Suprapubic skin (tissue), 4 donors: ENCODE measurements at regions not wholly inside any gene's neighbourhood (a gene's known extent, or its start where the extent isn't known, plus 50 kb on each side); places are given as distances from the start of the nearest gene placed in this dataset.
A peak's percentile ranks its signal among the peaks of the same experiment; 100 is the strongest.

ENCODE experiments used
- DNase-seq, 2 donors: peaks; one replicate each; pipeline ENCODE4 v3.0.0-alpha.2; 2019; ENCODE audit warnings: low spot score in 2 of 2
- H3K27ac ChIP-seq: fragments of 200-600 bp; sonication (generic); one replicate; pipeline ENCODE4 v1.5.1; 2019
- H3K27me3 ChIP-seq: fragments of 200-600 bp; sonication (generic); one replicate; pipeline ENCODE4 v1.5.1; 2019
- H3K36me3 ChIP-seq: fragments of 200-600 bp; sonication (generic); one replicate; pipeline ENCODE4 v1.5.1; 2019
- H3K4me1 ChIP-seq: fragments of 200-600 bp; sonication (generic); one replicate; pipeline ENCODE4 v1.5.1; 2019
- H3K4me3 ChIP-seq: fragments of 200-600 bp; sonication (generic); one replicate; pipeline ENCODE4 v1.5.1; 2019; ENCODE audit warnings: mild to moderate bottlenecking
- H3K9me3 ChIP-seq: fragments of 200-600 bp; sonication (generic); one replicate; pipeline ENCODE4 v1.5.1; 2019
- CTCF ChIP-seq, 2 donors: fragments of 200-600 bp in 1 of 2; fragments of 450-650 bp in 1 of 2; sonication (generic) in 1 of 2; IDR thresholded peaks; one replicate each; pipeline ENCODE4 v1.5.1; 2016 to 2019; ENCODE audit warnings: antibody characterized with exemption in 2 of 2, mild to moderate bottlenecking in 1 of 2, moderate library complexity in 1 of 2
- EP300 ChIP-seq: sonication (generic); formaldehyde crosslinking; IDR thresholded peaks from one replicate; pipeline ENCODE4 v1.6.1; 2017; ENCODE audit warnings: antibody characterized with exemption
- POLR2A ChIP-seq, 2 donors: fragments of 450-650 bp; IDR thresholded peaks; one replicate each; pipeline ENCODE4 v1.6.1; 2017; ENCODE audit warnings: antibody characterized with exemption in 2 of 2, mild to moderate bottlenecking in 2 of 2, moderate library complexity in 2 of 2
- POLR2AphosphoS5 ChIP-seq, 3 donors: sonication (generic); formaldehyde crosslinking; IDR thresholded peaks; one replicate each; pipeline ENCODE4 v1.6.1; 2017; ENCODE audit warnings: antibody characterized with exemption in 3 of 3
- WGBS: methylation state at CpG from one replicate; pipeline ENCODE4 v1.1.5; 2018; 5-methylcytosine and 5-hydroxymethylcytosine counted together

GRCh38 chr5:111655169-111655924, 101.6 kb downstream of the NREP start:
- DNase-seq: no peak
- Histone ChIP-seq H3K27me3 (no peaks in the 10 kb centered on the region), H3K4me3 (no peak overlapping the region), H3K27ac (no peak overlapping the region), H3K4me1 (no peaks in the 10 kb centered on the region), H3K9me3 (no peaks in the 10 kb centered on the region), H3K36me3 (no peaks in the 10 kb centered on the region)
- TF ChIP-seq CTCF (IDR thresholded peaks at IDR 0.05) (no peak), POLR2AphosphoS5 (IDR thresholded peaks at IDR 0.05) (peak in 1 of 3 donors; percentile 39), POLR2A (IDR thresholded peaks at IDR 0.05) (no peak), EP300 (no peak)
- WGBS: 38% methylated on average over 2 of the region's 2 CpGs

GRCh38 chr5:111653408-111653807, 103.6 kb downstream of the NREP start:
- no peaks in the 10 kb centered on the region for H3K36me3 ChIP-seq
- no peak for DNase-seq
- no peaks in the 10 kb centered on the region for H3K27me3 ChIP-seq
- H3K4me1 ChIP-seq: no peaks in the 10 kb centered on the region
- 94% methylated on average over 6 of the region's 6 CpGs for WGBS
- no peak for TF ChIP-seq POLR2A (IDR thresholded peaks at IDR 0.05)
- TF ChIP-seq CTCF (IDR thresholded peaks at IDR 0.05): no peak
- TF ChIP-seq POLR2AphosphoS5 (IDR thresholded peaks at IDR 0.05): no peak
- H3K27ac ChIP-seq: no peak overlapping the region
- H3K9me3 ChIP-seq: no peaks in the 10 kb centered on the region
- no peak overlapping the region for H3K4me3 ChIP-seq

- no peaks in the 10 kb centered on the region for H3K4me1 ChIP-seq
- DNase-seq: no peak
- no peaks in the 10 kb centered on the region for H3K27me3 ChIP-seq
- no peak overlapping the region for H3K27ac ChIP-seq
- no peaks in the 10 kb centered on the region for H3K9me3 ChIP-seq
- no peaks in the 10 kb centered on the region for H3K36me3 ChIP-seq
- TF ChIP-seq CTCF (IDR thresholded peaks at IDR 0.05) (no peak), EP300 (no peak), POLR2A (IDR thresholded peaks at IDR 0.05) (no peak), POLR2AphosphoS5 (IDR thresholded peaks at IDR 0.05) (no peak)
- no peak overlapping the region for H3K4me3 ChIP-seq
- WGBS: 93% methylated on average over 1 of the region's 1 CpG
These were observed 107.5 kb downstream of the NREP start for GRCh38 chr5:111649516-111649915.

GRCh38 chr5:111645303-111645838, 111.6 kb downstream of the NREP start:
- H3K36me3 ChIP-seq: no peaks in the 10 kb centered on the region
- H3K4me1 ChIP-seq: peaks cover 11% of the 10 kb centered on the region
- 84% methylated on average over 6 of the region's 6 CpGs for WGBS
- TF ChIP-seq EP300 (no peak), CTCF (IDR thresholded peaks at IDR 0.05) (no peak), POLR2A (IDR thresholded peaks at IDR 0.05) (no peak), POLR2AphosphoS5 (IDR thresholded peaks at IDR 0.05) (no peak)
- no peak overlapping the region for H3K4me3 ChIP-seq
- no peak overlapping the region for H3K27ac ChIP-seq
- no peaks in the 10 kb centered on the region for H3K27me3 ChIP-seq
- no peak for DNase-seq
- no peaks in the 10 kb centered on the region for H3K9me3 ChIP-seq

GRCh38 chr5:111643499-111643898, 113.5 kb downstream of the NREP start:
- no peak for DNase-seq
- 82% methylated on average over 2 of the region's 2 CpGs for WGBS

More at GRCh38 chr5:111643499-111643898, 113.5 kb downstream of the NREP start:
- Histone ChIP-seq H3K9me3 (peaks cover 7% of the 10 kb centered on the region), H3K36me3 (no peaks in the 10 kb centered on the region), H3K4me1 (peaks cover 11% of the 10 kb centered on the region), H3K27ac (no peak overlapping the region), H3K27me3 (no peaks in the 10 kb centered on the region), H3K4me3 (no peak overlapping the region)
- TF ChIP-seq POLR2A (IDR thresholded peaks at IDR 0.05) (no peak), CTCF (IDR thresholded peaks at IDR 0.05) (no peak), EP300 (no peak), POLR2AphosphoS5 (IDR thresholded peaks at IDR 0.05) (no peak)
